ENCODE measurements at regions not wholly inside any gene's neighbourhood (a gene's known extent, or its start where the extent isn't known, plus 50 kb on each side); places are given as distances from the start of the nearest gene placed in this dataset.
"Not testable (repeated sequence)": the region's sequence is repeated elsewhere in the genome, so short reads cannot be mapped to it uniquely, and the experiment has no call there.

DNA sequence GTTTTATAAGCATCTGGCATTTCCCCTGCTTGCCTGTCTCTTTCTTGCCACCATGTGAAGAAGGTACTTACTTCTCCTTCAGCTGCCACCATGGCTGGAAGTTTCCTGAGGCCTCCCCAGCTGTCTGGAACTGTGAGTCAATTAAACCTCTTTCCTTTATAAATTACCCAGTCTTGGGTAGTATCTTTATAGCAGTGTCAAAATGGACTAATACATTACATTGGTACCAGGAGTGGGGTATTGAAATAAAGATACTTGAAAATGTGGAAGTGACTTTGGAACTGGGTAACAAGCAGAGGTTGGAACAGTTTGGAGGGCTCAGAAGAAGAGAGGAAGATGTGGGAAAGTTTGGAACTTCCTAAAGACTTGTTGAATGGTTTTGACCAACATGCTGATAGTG lies 223.9 kb upstream of the F9 start:
- not testable (repeated sequence) for H3K23me2 ChIP-seq (ENCODE audit: insufficient read length, low read depth, low read length, poor library complexity, severe bottlenecking); H3K4me1 ChIP-seq (ENCODE audit: insufficient read depth, low read length); H2BK5ac ChIP-seq (ENCODE audit: insufficient read length, low read length); H2AFZ ChIP-seq (ENCODE audit: low read length); H3K27ac ChIP-seq (ENCODE audit: insufficient read length, low read depth, low read length); H3K56ac ChIP-seq (ENCODE audit: insufficient read length, low read depth, low read length); H2AK5ac ChIP-seq (ENCODE audit: insufficient read length, low read length); H3T11ph ChIP-seq (ENCODE audit: low read length); H4K91ac ChIP-seq (ENCODE audit: insufficient read length, low read depth, low read length); H3K9ac ChIP-seq (ENCODE audit: extremely low read depth, insufficient read length, low read length); H2BK12ac ChIP-seq (ENCODE audit: insufficient read length, low read depth, low read length); H3K79me2 ChIP-seq (ENCODE audit: insufficient read depth, low read length); H2BK120ac ChIP-seq (ENCODE audit: low read depth, low read length, poor library complexity, severe bottlenecking); H3K4me2 ChIP-seq (ENCODE audit: insufficient read depth, insufficient read length, low read length); H3K79me1 ChIP-seq (ENCODE audit: insufficient read depth, low read depth, low read length, poor library complexity, severe bottlenecking); H4K5ac ChIP-seq (ENCODE audit: insufficient read length, low read depth, low read length); H2BK20ac ChIP-seq (ENCODE audit: low read depth, low read length, poor library complexity, severe bottlenecking); H3K27me3 Mint-ChIP-seq (ENCODE audit: low read depth); DNase-seq; H2BK15ac ChIP-seq (ENCODE audit: low read depth, low read length); H3K27me3 ChIP-seq (ENCODE audit: insufficient read depth, low read length); H3K4me1 Mint-ChIP-seq; H3K4ac ChIP-seq (ENCODE audit: low read depth, low read length); H4K8ac ChIP-seq (replicated peaks; ENCODE audit: insufficient read length, low read depth, low read length); H3K4me3 Mint-ChIP-seq; H3K23ac ChIP-seq (ENCODE audit: insufficient read length, low read depth, low read length); H4K20me1 ChIP-seq (ENCODE audit: control insufficient read depth, insufficient read depth, insufficient read length); H3K18ac ChIP-seq (ENCODE audit: insufficient read length, low read depth, low read length); H3K27ac Mint-ChIP-seq; H3K14ac ChIP-seq (ENCODE audit: insufficient read depth, low read length)
- Mint-ChIP-seq H3K36me3 (ENCODE audit: insufficient read depth in 1 of 3, low read depth in 3 of 3) (peaks cover 20 to 36% (median 29%) of the 10 kb centered on the region in 3 experiments), H3K9me3 (peaks cover 35 to 40% of the 10 kb centered on the region in 2 experiments)
- H3K9me3 ChIP-seq (ENCODE audit: control insufficient read depth, low read depth, low read length) = peaks cover 23% of the 10 kb centered on the region
